CD4-positive, alpha-beta T cell (primary cell): ENCODE measurements at regions not wholly inside any gene's neighbourhood (a gene's known extent, or its start where the extent isn't known, plus 50 kb on each side); places are given as distances from the start of the nearest gene placed in this dataset.

Experiments used
- ATAC-seq: fragments of 200-7000 bp; cut with Tn5 transposase; one replicate; pipeline ENCODE4 v1.10.0; 2022; ENCODE audit warnings: mild to moderate bottlenecking; ENCODE audit not compliant: poor library complexity
- CTCF ChIA-PET: fragments of 350-600 bp; sonication (Branson Sonifier 250); formaldehyde crosslinking; loops from one replicate; lab custom pipeline; 2021; ENCODE audit warnings: antibody characterized with exemption, inconsistent platforms; lab: Charles Lee
- POLR2A ChIA-PET: fragments of 350-600 bp; sonication (Branson Sonifier 250); formaldehyde crosslinking; loops from one replicate; lab custom pipeline; 2021; ENCODE audit warnings: antibody characterized with exemption, inconsistent platforms; lab: Charles Lee
- DNase-seq, 14 experiments: peaks; one replicate each; pipeline ENCODE4 v3.0.0-alpha.2; 2013 to 2020; ENCODE audit warnings: mixed read lengths in 2 of 14
- H3K27ac ChIP-seq, 2 donors: one replicate each; pipeline versions ENCODE4 v1.5.1 to v1.7.0; 2013; ENCODE audit warnings: low read length in 2 of 2, low read depth in 1 of 2, mild to moderate bottlenecking in 1 of 2
- H3K27me3 ChIP-seq, 2 experiments: 1 replicate in 1 of 2; 2 replicates in 1 of 2; pipeline versions ENCODE4 v1.6.1 to v1.7.0; 2013; ENCODE audit warnings: low read length in 2 of 2, control low read depth in 1 of 2, mild to moderate bottlenecking in 1 of 2, moderate library complexity in 1 of 2; ENCODE audit not compliant: insufficient read depth in 2 of 2, control insufficient read depth in 1 of 2
- H3K36me3 ChIP-seq: one replicate; pipeline ENCODE4 v1.6.1; 2013; ENCODE audit warnings: low read length, control low read depth; ENCODE audit not compliant: insufficient read depth
- H3K4me1 ChIP-seq: one replicate; pipeline ENCODE4 v1.6.1; 2013; ENCODE audit warnings: low read length, control low read depth; ENCODE audit not compliant: insufficient read depth
- H3K4me3 ChIP-seq: one replicate; pipeline ENCODE4 v1.5.1; 2013; ENCODE audit warnings: mild to moderate bottlenecking, low read length, moderate library complexity
- H3K9me3 ChIP-seq, 2 experiments: 1 replicate in 1 of 2; 2 replicates in 1 of 2; pipeline versions ENCODE4 v1.6.1 to v1.7.0; 2013; ENCODE audit warnings: low read length in 2 of 2, mild to moderate bottlenecking in 2 of 2, control low read depth in 1 of 2, moderate library complexity in 1 of 2; ENCODE audit not compliant: control insufficient read depth in 1 of 2, insufficient read depth in 1 of 2
- H3K27ac Mint-ChIP-seq: one replicate; pipeline ENCODE4 v1.8.0; 2020; ENCODE audit warnings: mixed read lengths
- H3K27me3 Mint-ChIP-seq: one replicate; pipeline ENCODE4 v1.8.0; 2021; ENCODE audit warnings: mixed read lengths
- H3K36me3 Mint-ChIP-seq: one replicate; pipeline ENCODE4 v1.8.0; 2021; ENCODE audit warnings: low read depth, mixed read lengths
- H3K4me1 Mint-ChIP-seq: one replicate; pipeline ENCODE4 v1.8.0; 2021; ENCODE audit warnings: low read depth, mixed read lengths
- H3K4me3 Mint-ChIP-seq: one replicate; pipeline ENCODE4 v1.8.0; 2020; ENCODE audit warnings: mild to moderate bottlenecking, mixed read lengths
- H3K9me3 Mint-ChIP-seq: one replicate; pipeline ENCODE4 v1.8.0; 2020; ENCODE audit warnings: mixed read lengths
- CTCF ChIP-seq: fragments of 200-600 bp; IDR thresholded peaks from one replicate; pipeline ENCODE4 v1.8.0; 2022; ENCODE audit warnings: antibody characterized with exemption, mild to moderate bottlenecking
- intact Hi-C, 2 experiments: fragments of 100-400 bp; cut with DNase I in 1 of 2; cut with micrococcal nuclease in 1 of 2; formaldehyde crosslinking; loops; one replicate each; pipeline versions ENCODE4 v1.15.1 to v1.9.0; 2023 to 2025; cut with DNase I, micrococcal nuclease

- Histone ChIP-seq H3K4me1 (no peaks in the 10 kb centered on the region), H3K4me3 (no peak overlapping the region), H3K27ac (no peak overlapping the region), H3K9me3 (no peaks in the 10 kb centered on the region), H3K36me3 (no peaks in the 10 kb centered on the region), H3K27me3 (no peaks in the 10 kb centered on the region)
- Mint-ChIP-seq H3K4me1 (no peaks in the 10 kb centered on the region), H3K9me3 (no peaks in the 10 kb centered on the region), H3K36me3 (no peaks in the 10 kb centered on the region), H3K27me3 (peaks cover 3% of the 10 kb centered on the region), H3K4me3 (no peak overlapping the region), H3K27ac (no peak overlapping the region)
- ChIA-PET POLR2A (no interaction called here), CTCF (no interaction called here)
- intact Hi-C loops = no loop called here
- ATAC-seq = no peak
- DNase-seq = no peak
- TF ChIP-seq CTCF = no peak
Measured at GRCh38 chr15:70357453-70357852, 259.7 kb upstream of the TLE3 start.

- CTCF ChIA-PET = no interaction called here
- no peaks in the 10 kb centered on the region for H3K36me3 ChIP-seq
- no peak overlapping the region for H3K4me3 ChIP-seq
- H3K4me1 Mint-ChIP-seq = no peaks in the 10 kb centered on the region
- DNase-seq (no peak), ATAC-seq (no peak)
- H3K4me3 Mint-ChIP-seq = no peak overlapping the region
- TF ChIP-seq CTCF = no peak
- H3K27me3 ChIP-seq = no peaks in the 10 kb centered on the region
- intact Hi-C loops = no loop called here
- peaks cover 3% of the 10 kb centered on the region for H3K27me3 Mint-ChIP-seq
- POLR2A ChIA-PET = no interaction called here
- H3K9me3 Mint-ChIP-seq = no peaks in the 10 kb centered on the region
- no peaks in the 10 kb centered on the region for H3K9me3 ChIP-seq
- H3K36me3 Mint-ChIP-seq = no peaks in the 10 kb centered on the region
- H3K27ac Mint-ChIP-seq = no peak overlapping the region
- no peak overlapping the region for H3K27ac ChIP-seq
- H3K4me1 ChIP-seq = no peaks in the 10 kb centered on the region
Measured at GRCh38 chr15:70356919-70357318, 259.2 kb upstream of the TLE3 start.

GRCh38 chr15:70356062-70356860 is 258.5 kb upstream of the TLE3 start:
- Mint-ChIP-seq H3K36me3 (no peaks in the 10 kb centered on the region), H3K4me1 (no peaks in the 10 kb centered on the region), H3K27me3 (peaks cover 3% of the 10 kb centered on the region), H3K9me3 (no peaks in the 10 kb centered on the region), H3K4me3 (no peak overlapping the region), H3K27ac (no peak overlapping the region)
- H3K27me3 ChIP-seq = no peaks in the 10 kb centered on the region
- ChIA-PET CTCF (no interaction called here), POLR2A (no interaction called here)
- no peaks in the 10 kb centered on the region for H3K36me3 ChIP-seq
- no peak for DNase-seq
- H3K9me3 ChIP-seq = no peaks in the 10 kb centered on the region
- ATAC-seq = no peak
- no peak overlapping the region for H3K27ac ChIP-seq
- no peak for TF ChIP-seq CTCF
- H3K4me3 ChIP-seq = no peak overlapping the region
- H3K4me1 ChIP-seq = no peaks in the 10 kb centered on the region
- intact Hi-C loops = no loop called here
